Endothelial cell of umbilical vein (primary cell): ENCODE measurements at regions not wholly inside any gene's neighbourhood (a gene's known extent, or its start where the extent isn't known, plus 50 kb on each side); places are given as distances from the start of the nearest gene placed in this dataset.
A peak's percentile ranks its signal among the peaks of the same experiment; 100 is the strongest.

Source experiments
- BruUV-seq: library from RNA; stranded (reverse); fragments of 400-500 nt; replicated peaks from 2 replicates; lab custom pipeline; 2021; lab: Mats Ljungman, UMichigan
- CTCF ChIA-PET: fragments of 300-600, 350-600 bp; sonication (Branson Sonifier 250); formaldehyde crosslinking; loops from one replicate; lab custom pipeline; 2021; ENCODE audit warnings: antibody characterized with exemption, inconsistent platforms; lab: Charles Lee
- POLR2A ChIA-PET: fragments of 300-600, 350-600 bp; sonication (Branson Sonifier 250); formaldehyde crosslinking; loops from one replicate; lab custom pipeline; 2021; ENCODE audit warnings: antibody characterized with exemption, inconsistent platforms; lab: Charles Lee
- DNase-seq: peaks from one replicate; pipeline ENCODE4 v3.0.0-alpha.2; 2011; ENCODE audit warnings: low read depth, low spot score
- FAIRE-seq: peaks from 2 replicates; lab custom pipeline; 2011; peaks lifted over from hg19 to GRCh38; lab: Jason Lieb, UNC
- H2AFZ ChIP-seq: 2 replicates; pipeline ENCODE4 v1.6.0; 2012; ENCODE audit warnings: low read depth, low read length, control low read depth, inconsistent platforms
- H3K27ac ChIP-seq: 2 replicates; pipeline ENCODE4 v1.5.1; 2011; ENCODE audit warnings: low read depth, mild to moderate bottlenecking, control low read depth, low read length, moderate library complexity; ENCODE audit not compliant: insufficient read depth
- H3K27me3 ChIP-seq, 2 experiments: 2 replicates each; pipeline versions ENCODE4 v1.6.0 to v1.6.1; 2011; ENCODE audit warnings: low read length in 2 of 2, mixed read lengths in 1 of 2; ENCODE audit not compliant: control insufficient read depth in 2 of 2, insufficient read depth in 2 of 2
- H3K36me3 ChIP-seq, 2 experiments: 2 replicates in 1 of 2; 3 replicates in 1 of 2; pipeline ENCODE4 v1.5.1; 2011; ENCODE audit warnings: low read length in 2 of 2, mild to moderate bottlenecking in 1 of 2, moderate library complexity in 1 of 2; ENCODE audit not compliant: control insufficient read depth in 2 of 2, insufficient read depth in 2 of 2; ENCODE audit errors: extremely low read depth in 1 of 2
- H3K4me1 ChIP-seq: 3 replicates; pipeline ENCODE4 v1.5.1; 2011; ENCODE audit warnings: mild to moderate bottlenecking, low read length; ENCODE audit not compliant: control insufficient read depth, insufficient read depth; ENCODE audit errors: extremely low read depth
- H3K4me2 ChIP-seq: 2 replicates; pipeline ENCODE4 v1.6.1; 2011; ENCODE audit warnings: low read length, control low read depth, mixed read lengths; ENCODE audit not compliant: insufficient read depth
- H3K4me3 ChIP-seq, 3 experiments: fragments of 200-600 bp in 1 of 3; sonication (generic), shearing (Covaris generic) in 1 of 3; replicated peaks in 1 of 3; 2 replicates each; pipeline ENCODE4 v1.5.1; 2011 to 2016; ENCODE audit warnings: control low read depth in 3 of 3, low read length in 3 of 3, mild to moderate bottlenecking in 2 of 3, inconsistent platforms in 1 of 3, low read depth in 1 of 3, moderate library complexity in 1 of 3; ENCODE audit not compliant: insufficient read depth in 1 of 3
- H3K79me2 ChIP-seq: 2 replicates; pipeline ENCODE4 v1.6.0; 2012; ENCODE audit warnings: low read length, inconsistent platforms; ENCODE audit not compliant: control insufficient read depth, insufficient read depth
- H3K9ac ChIP-seq: replicated peaks from 2 replicates; pipeline ENCODE3; 2011; ENCODE audit warnings: low read length, control low read depth; ENCODE audit not compliant: insufficient read depth; ENCODE audit errors: extremely low read depth
- H3K9me1 ChIP-seq: replicated peaks from 3 replicates; pipeline ENCODE4 v1.6.0; 2011; ENCODE audit warnings: mild to moderate bottlenecking, low read length; ENCODE audit not compliant: control insufficient read depth, insufficient read depth; ENCODE audit errors: extremely low read depth
- H3K9me3 ChIP-seq: replicated peaks from 2 replicates; pipeline ENCODE4 v1.5.1; 2012; ENCODE audit warnings: low read length, inconsistent platforms; ENCODE audit not compliant: control insufficient read depth, insufficient read depth
- H4K20me1 ChIP-seq: replicated peaks from 2 replicates; pipeline ENCODE3; 2011; ENCODE audit warnings: mild to moderate bottlenecking, low read length; ENCODE audit not compliant: control insufficient read depth, insufficient read depth; ENCODE audit errors: extremely low read depth
- EZH2 ChIP-seq: IDR thresholded peaks from 2 replicates; pipeline ENCODE4 v1.6.1; 2012; ENCODE audit warnings: borderline replicate concordance, low read depth, mild to moderate bottlenecking, moderate library complexity, low read length, inconsistent platforms; ENCODE audit not compliant: severe bottlenecking
- FOS ChIP-seq: IDR thresholded peaks from 2 replicates; pipeline ENCODE4 v1.6.1; 2011; ENCODE audit warnings: mild to moderate bottlenecking, low read length, moderate library complexity, borderline replicate concordance; ENCODE audit not compliant: insufficient read depth
- GATA2 ChIP-seq: IDR thresholded peaks from 2 replicates; pipeline ENCODE4 v1.7.0; 2011; ENCODE audit warnings: low read depth, mild to moderate bottlenecking, moderate library complexity, mixed read lengths, low read length; ENCODE audit not compliant: insufficient read length, insufficient read depth
- JUN ChIP-seq: IDR thresholded peaks from 2 replicates; pipeline ENCODE4 v1.6.1; 2011; ENCODE audit warnings: borderline replicate concordance, low read depth; ENCODE audit not compliant: insufficient read length, insufficient read depth
- MYC ChIP-seq: IDR thresholded peaks from one replicate; pipeline ENCODE4 v1.6.1; 2011; ENCODE audit warnings: mild to moderate bottlenecking, low read depth, low read length
- POLR2A ChIP-seq: IDR thresholded peaks from 2 replicates; pipeline ENCODE4 v1.6.1; 2012; ENCODE audit warnings: low read depth, mild to moderate bottlenecking, control low read depth, low read length
- POLR2AphosphoS5 ChIP-seq: IDR thresholded peaks from 2 replicates; pipeline ENCODE4 v1.6.1; 2012; ENCODE audit warnings: low read depth, mild to moderate bottlenecking, control low read depth, low read length, moderate library complexity; ENCODE audit not compliant: insufficient read depth
- dilution Hi-C: fragments of 300-500 bp; cut with MboI; formaldehyde crosslinking; loops from one replicate; pipeline ENCODE4 v1.15.0; 2019; ENCODE audit warnings: low sequenced_read_pairs; ENCODE audit not compliant: extremely low pct_ligation_motif_present
- intact Hi-C: fragments of 100-400 bp; cut with micrococcal nuclease; formaldehyde crosslinking; loops from one replicate; pipeline ENCODE4 v1.10.0; 2022
- TF ChIP-seq, protein P1 (sequence below): IDR thresholded peaks from 2 replicates; pipeline ENCODE4 v1.6.1; 2011; ENCODE audit not compliant: insufficient read depth, insufficient read length
- TF ChIP-seq, protein P2 (sequence below), 2 donors: IDR thresholded peaks; 1 replicate in 1 of 2; 2 replicates in 1 of 2; pipeline ENCODE4 v1.5.1; 2011; ENCODE audit warnings: low read length in 2 of 2, mild to moderate bottlenecking in 2 of 2, moderate library complexity in 2 of 2, control low read depth in 1 of 2, inconsistent platforms in 1 of 2, low read depth in 1 of 2; ENCODE audit not compliant: insufficient read depth in 1 of 2; ENCODE audit errors: extremely low read depth in 1 of 2

DNA sequence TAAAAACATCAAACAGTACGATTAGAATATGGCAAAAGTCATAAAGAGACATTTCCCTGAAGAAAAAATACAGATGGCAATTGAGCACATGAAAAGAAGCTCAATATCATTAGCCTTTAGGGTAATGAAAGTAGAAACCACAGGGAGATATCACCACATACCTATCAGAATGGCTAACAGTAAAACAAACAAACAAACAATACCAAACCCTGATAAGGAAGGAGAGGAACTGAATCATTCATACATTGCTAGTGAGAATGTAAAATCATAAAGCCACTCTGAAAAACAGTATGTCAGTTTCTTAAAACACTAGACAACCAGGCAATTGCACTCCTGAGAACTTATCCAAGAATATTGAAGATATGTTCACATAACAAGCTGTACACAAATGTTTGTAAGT is 1342.5 kb upstream of the SLC10A2 start:
- no peaks in the 10 kb centered on the region for H3K27me3 ChIP-seq
- peak overlapping the region; percentile 76 for H3K4me2 ChIP-seq
- ChIA-PET POLR2A (interaction anchor here (0.7 kb wide), 1 partner anchor 118 kb away, joined by 3 read pairs; no protein-coding TSS in a partner anchor), CTCF (interaction anchor here (0.7 to 1.1 kb wide), 5 partner anchors 11 to 298 kb away, joined by 3 to 5 read pairs (median 4); no protein-coding TSS in a partner anchor)
- peak overlapping the region; percentile 44 for H3K9ac ChIP-seq
- H3K9me3 ChIP-seq: no peaks in the 10 kb centered on the region
- no TSS peak for BruUV-seq
- H3K27ac ChIP-seq: peak overlapping the region; percentile 55
- H3K36me3 ChIP-seq: no peaks in the 10 kb centered on the region
- H3K79me2 ChIP-seq: no peaks in the 10 kb centered on the region
- FAIRE-seq (peak; percentile 57), DNase-seq (peak; percentile 54)
- no peaks in the 10 kb centered on the region for H4K20me1 ChIP-seq
- peak overlapping the region; percentile 9 for H2AFZ ChIP-seq
- H3K9me1 ChIP-seq: no peaks in the 10 kb centered on the region
- dilution Hi-C loops: no loop called here
- no peak overlapping the region for H3K4me3 ChIP-seq
- TF ChIP-seq JUN: peak; percentile 43
- TF ChIP-seq EZH2: no peak
- peak; percentile 60 for TF ChIP-seq FOS
- peak; percentile 45 for TF ChIP-seq POLR2AphosphoS5
- TF ChIP-seq, protein P1, sequence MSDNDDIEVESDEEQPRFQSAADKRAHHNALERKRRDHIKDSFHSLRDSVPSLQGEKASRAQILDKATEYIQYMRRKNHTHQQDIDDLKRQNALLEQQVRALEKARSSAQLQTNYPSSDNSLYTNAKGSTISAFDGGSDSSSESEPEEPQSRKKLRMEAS: no peak
- no peak for TF ChIP-seq POLR2A
- TF ChIP-seq, protein P2, sequence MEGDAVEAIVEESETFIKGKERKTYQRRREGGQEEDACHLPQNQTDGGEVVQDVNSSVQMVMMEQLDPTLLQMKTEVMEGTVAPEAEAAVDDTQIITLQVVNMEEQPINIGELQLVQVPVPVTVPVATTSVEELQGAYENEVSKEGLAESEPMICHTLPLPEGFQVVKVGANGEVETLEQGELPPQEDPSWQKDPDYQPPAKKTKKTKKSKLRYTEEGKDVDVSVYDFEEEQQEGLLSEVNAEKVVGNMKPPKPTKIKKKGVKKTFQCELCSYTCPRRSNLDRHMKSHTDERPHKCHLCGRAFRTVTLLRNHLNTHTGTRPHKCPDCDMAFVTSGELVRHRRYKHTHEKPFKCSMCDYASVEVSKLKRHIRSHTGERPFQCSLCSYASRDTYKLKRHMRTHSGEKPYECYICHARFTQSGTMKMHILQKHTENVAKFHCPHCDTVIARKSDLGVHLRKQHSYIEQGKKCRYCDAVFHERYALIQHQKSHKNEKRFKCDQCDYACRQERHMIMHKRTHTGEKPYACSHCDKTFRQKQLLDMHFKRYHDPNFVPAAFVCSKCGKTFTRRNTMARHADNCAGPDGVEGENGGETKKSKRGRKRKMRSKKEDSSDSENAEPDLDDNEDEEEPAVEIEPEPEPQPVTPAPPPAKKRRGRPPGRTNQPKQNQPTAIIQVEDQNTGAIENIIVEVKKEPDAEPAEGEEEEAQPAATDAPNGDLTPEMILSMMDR (IDR thresholded peaks at IDR 0.05; ENCODE audit: extremely low read depth in 1 of 2, insufficient read depth in 1 of 2, low read depth in 1 of 2, low read length in 2 of 2): no peak
- peak; percentile 91 for TF ChIP-seq GATA2
- no peak for TF ChIP-seq MYC
- intact Hi-C loops: loop anchor here (1.0 to 5.0 kb wide), 4 partner anchors 76 to 526 kb away; no protein-coding TSS in a partner anchor
- H3K4me1 ChIP-seq: peaks cover 13% of the 10 kb centered on the region
